PFSK-1 (cell line): ENCODE measurements at regions not wholly inside any gene's neighbourhood (a gene's known extent, or its start where the extent isn't known, plus 50 kb on each side); places are given as distances from the start of the nearest gene placed in this dataset.

Source experiments
- POLR2AphosphoS5 ChIP-seq: IDR thresholded peaks from 2 replicates; pipeline ENCODE4 v1.6.1; 2012; ENCODE audit warnings: low read depth, mild to moderate bottlenecking, control low read depth, low read length, moderate library complexity
- REST ChIP-seq, 2 experiments: IDR thresholded peaks; 2 replicates each; pipeline versions ENCODE4 v1.6.1 to v1.8.0; 2011 to 2012; ENCODE audit warnings: low read depth in 2 of 2, low read length in 2 of 2, control low read depth in 1 of 2, inconsistent platforms in 1 of 2, mild to moderate bottlenecking in 1 of 2, moderate library complexity in 1 of 2; ENCODE audit not compliant: insufficient read depth in 1 of 2
- SIN3A ChIP-seq: IDR thresholded peaks from 2 replicates; pipeline ENCODE4 v1.6.1; 2012; ENCODE audit warnings: mild to moderate bottlenecking, low read length, moderate library complexity, borderline replicate concordance; ENCODE audit not compliant: insufficient read depth
- TAF1 ChIP-seq: IDR thresholded peaks from 2 replicates; pipeline ENCODE4 v1.6.1; 2012; ENCODE audit warnings: low read length, control low read depth, borderline replicate concordance; ENCODE audit not compliant: insufficient read depth

- TF ChIP-seq REST (IDR thresholded peaks at IDR 0.05; ENCODE audit: insufficient read depth in 1 of 2, low read depth in 2 of 2, low read length in 2 of 2), result no peak
- no peak for TF ChIP-seq SIN3A
- no peak for TF ChIP-seq POLR2AphosphoS5
- TF ChIP-seq TAF1, result no peak
These were observed 146.4 kb downstream of the ACTR3B start for GRCh38 chr7:152905949-152906348.
